ENCODE measurements at regions not wholly inside any gene's neighbourhood (a gene's known extent, or its start where the extent isn't known, plus 50 kb on each side); places are given as distances from the start of the nearest gene placed in this dataset.

- no peak overlapping the region for H3K4me3 ChIP-seq (ENCODE audit: low read depth, low read length)
- TF ChIP-seq CTCF (IDR thresholded peaks at IDR 0.05; ENCODE audit: low read depth, low read length, missing control alignments), result peak; percentile 30
- no peak for DNase-seq (ENCODE audit: low read depth)
Observed at GRCh38 chr1:221356693-221357092, 385.2 kb downstream of the DUSP10 start.

GRCh38 chr1:221363039-221363438, 378.9 kb downstream of the DUSP10 start:
- H3K4me3 ChIP-seq (ENCODE audit: low read depth, low read length), result no peak overlapping the region
- TF ChIP-seq CTCF (IDR thresholded peaks at IDR 0.05; ENCODE audit: low read depth, low read length, missing control alignments), result no peak
- DNase-seq (ENCODE audit: low read depth), result no peak

GRCh38 chr1:221366495-221367110, 375.3 kb downstream of the DUSP10 start:
- no peak for DNase-seq (ENCODE audit: low read depth)
- no peak for TF ChIP-seq CTCF (IDR thresholded peaks at IDR 0.05; ENCODE audit: low read depth, low read length, missing control alignments)
- H3K4me3 ChIP-seq (ENCODE audit: low read depth, low read length), result no peak overlapping the region

GRCh38 chr1:221371705-221372104, 370.2 kb downstream of the DUSP10 start:
- no peak overlapping the region for H3K4me3 ChIP-seq (ENCODE audit: low read depth, low read length)
- TF ChIP-seq CTCF (IDR thresholded peaks at IDR 0.05; ENCODE audit: low read depth, low read length, missing control alignments), result no peak
- no peak for DNase-seq (ENCODE audit: low read depth)

GRCh38 chr1:221373795-221374194, 368.1 kb downstream of the DUSP10 start:
- DNase-seq (ENCODE audit: low read depth), result no peak
- no peak for TF ChIP-seq CTCF (IDR thresholded peaks at IDR 0.05; ENCODE audit: low read depth, low read length, missing control alignments)
- no peak overlapping the region for H3K4me3 ChIP-seq (ENCODE audit: low read depth, low read length)

- DNase-seq (ENCODE audit: low read depth), result no peak
- no peak for TF ChIP-seq CTCF (IDR thresholded peaks at IDR 0.05; ENCODE audit: low read depth, low read length, missing control alignments)
- H3K4me3 ChIP-seq (ENCODE audit: low read depth, low read length), result no peak overlapping the region
Observed at GRCh38 chr1:221376286-221376685, 365.6 kb downstream of the DUSP10 start.

- DNase-seq (ENCODE audit: low read depth), result no peak
- TF ChIP-seq CTCF (IDR thresholded peaks at IDR 0.05; ENCODE audit: low read depth, low read length, missing control alignments), result no peak
- H3K4me3 ChIP-seq (ENCODE audit: low read depth, low read length), result no peak overlapping the region
Observed at GRCh38 chr1:221381910-221382623, 359.8 kb downstream of the DUSP10 start.
